Fibroblast of lung (primary cell): ENCODE measurements at regions not wholly inside any gene's neighbourhood (a gene's known extent, or its start where the extent isn't known, plus 50 kb on each side); places are given as distances from the start of the nearest gene placed in this dataset.

ENCODE experiments used
- CTCF ChIP-seq, 2 donors: IDR thresholded peaks in 1 of 2; conservative IDR thresholded peaks in 1 of 2; 1 replicate in 1 of 2; 2 replicates in 1 of 2; pipeline ENCODE4 v1.5.1; 2011 to 2012; ENCODE audit warnings: low read length in 2 of 2, control low read depth in 1 of 2, inconsistent platforms in 1 of 2, low read depth in 1 of 2, mild to moderate bottlenecking in 1 of 2
- EZH2 ChIP-seq: IDR thresholded peaks from 2 replicates; pipeline ENCODE4 v1.5.1; 2012; ENCODE audit warnings: low read length, control low read depth, mild to moderate bottlenecking; ENCODE audit errors: missing control alignments

- no peak for TF ChIP-seq CTCF (conservative IDR thresholded peaks at IDR 0.05 in 1 of 2, IDR thresholded peaks at IDR 0.05 in 1 of 2; ENCODE audit: low read depth in 1 of 2, low read length in 2 of 2)
- no peak for TF ChIP-seq EZH2
Observed at GRCh38 chr2:221361633-221362032, 210.5 kb downstream of the EPHA4 start.
